GM19463 (cell line): ENCODE measurements at regions not wholly inside any gene's neighbourhood (a gene's known extent, or its start where the extent isn't known, plus 50 kb on each side); places are given as distances from the start of the nearest gene placed in this dataset.
"Not testable (repeated sequence)": the region's sequence is repeated elsewhere in the genome, so short reads cannot be mapped to it uniquely, and the experiment has no call there.

Experiments
- ATAC-seq: cut with Tn5 transposase; IDR thresholded peaks from one replicate; pipeline ENCODE4 v1.9.1; 2021; ENCODE audit warnings: mild to moderate bottlenecking, moderate library complexity; ENCODE audit not compliant: unreplicated experiment

GRCh38 chr2:134008837-134009236 lies 245.0 kb upstream of the MGAT5 start:
- no peak for ATAC-seq

DNA sequence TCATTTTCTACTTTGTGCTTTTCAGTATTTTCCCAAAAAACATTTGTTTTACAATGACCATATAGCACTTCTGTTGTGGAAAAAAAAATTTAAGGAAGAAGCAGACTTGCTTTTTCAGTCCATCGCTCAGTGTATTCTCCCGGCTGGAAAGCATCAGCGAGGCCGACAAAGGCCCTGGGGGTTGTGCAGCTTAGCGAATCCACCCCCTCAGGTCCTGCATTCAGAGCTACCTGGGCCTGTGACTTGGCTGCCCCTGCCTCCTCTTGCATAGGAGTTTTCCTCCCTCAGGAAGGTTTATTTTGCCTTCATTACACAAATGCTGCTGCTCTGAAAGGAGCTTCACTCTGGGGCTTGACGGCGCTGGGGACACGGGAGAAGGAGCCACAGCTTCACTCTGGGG lies 244.4 kb upstream of the MGAT5 start:
- no peak for ATAC-seq

DNA sequence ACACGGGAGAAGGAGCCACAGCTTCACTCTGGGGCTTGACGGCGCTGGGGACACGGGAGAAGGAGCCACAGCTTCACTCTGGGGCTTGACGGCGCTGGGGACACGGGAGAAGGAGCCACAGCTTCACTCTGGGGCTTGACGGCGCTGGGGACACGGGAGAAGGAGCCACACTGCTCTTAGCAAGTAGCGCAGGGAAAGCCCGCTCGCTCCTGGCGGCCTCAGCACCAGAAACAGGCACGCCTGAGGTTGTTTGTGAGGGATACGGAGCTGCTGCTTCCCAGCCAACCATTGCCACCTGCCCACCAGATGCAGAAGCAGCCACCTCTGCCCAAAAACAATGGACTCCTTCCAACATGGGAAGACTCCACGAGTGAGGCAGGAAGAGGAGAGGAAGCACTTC lies 244.0 kb upstream of the MGAT5 start:
- ATAC-seq, result not testable (repeated sequence)

DNA sequence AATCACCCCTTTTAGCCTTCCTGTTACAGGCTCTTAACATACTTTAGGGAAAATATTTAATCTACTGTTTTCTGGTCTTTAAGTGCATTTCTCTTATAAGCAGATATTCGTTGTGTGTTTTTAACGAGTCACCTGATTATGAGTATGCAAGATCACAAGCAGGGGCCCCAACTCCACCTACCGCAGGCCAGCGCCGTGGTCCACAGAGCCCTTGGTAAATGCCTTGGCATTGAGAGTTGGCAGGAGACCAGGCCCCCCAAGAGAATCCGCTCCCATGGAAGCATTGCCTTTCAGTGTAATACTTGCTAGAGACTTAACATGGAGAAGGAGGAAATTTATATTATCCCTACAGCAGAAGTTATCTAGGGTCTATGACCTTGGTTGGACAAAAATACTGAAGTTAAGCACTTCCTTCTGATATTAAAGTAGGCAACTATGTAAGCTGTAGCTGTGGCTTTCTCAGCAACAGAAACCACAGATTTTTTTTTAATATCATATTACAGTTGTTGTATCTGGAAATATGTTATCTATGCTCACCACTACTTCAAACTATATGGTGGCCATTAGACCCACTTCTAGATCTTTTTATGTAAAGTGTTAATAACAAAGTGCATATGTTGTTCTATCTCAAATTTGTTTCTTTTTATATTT lies 241.8 kb upstream of the MGAT5 start:
- ATAC-seq, result no peak

DNA sequence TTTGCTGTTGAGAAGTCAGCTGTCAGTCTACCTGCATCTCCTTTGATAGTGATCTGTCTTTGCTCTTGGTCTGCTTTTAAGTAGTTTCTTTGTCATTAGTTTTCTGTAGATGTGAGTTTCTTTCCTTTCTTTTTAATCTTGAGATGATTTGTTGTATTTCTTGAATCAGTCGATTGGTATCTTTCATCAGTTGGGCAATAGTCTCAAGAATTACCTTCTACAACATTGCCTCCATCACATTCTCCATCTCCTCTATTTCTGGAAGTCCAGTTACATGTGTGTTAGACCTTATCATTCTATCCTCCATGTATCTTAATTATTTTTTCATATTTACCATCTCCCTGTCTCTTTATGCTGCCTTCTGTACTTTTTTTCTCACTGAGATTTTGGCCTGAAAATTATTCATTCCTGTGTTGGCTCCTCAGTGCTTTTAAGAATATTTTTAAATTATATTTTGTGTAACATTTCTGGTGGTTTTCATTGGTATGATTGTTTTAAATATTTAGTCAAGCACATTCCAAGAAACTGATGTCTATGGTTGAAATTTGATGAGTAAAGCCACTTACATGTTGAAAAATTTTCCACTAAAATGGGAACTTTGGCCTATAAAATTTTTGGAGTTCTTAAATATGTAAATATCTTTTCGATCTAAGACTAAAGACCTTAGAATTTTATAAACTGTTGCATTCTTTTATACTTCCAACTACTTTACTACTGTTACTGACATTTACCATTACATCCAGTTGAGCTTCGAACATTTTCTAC lies 239.5 kb upstream of the MGAT5 start:
- no peak for ATAC-seq

GRCh38 chr2:134019871-134020270 lies 234.0 kb upstream of the MGAT5 start:
- no peak for ATAC-seq

DNA sequence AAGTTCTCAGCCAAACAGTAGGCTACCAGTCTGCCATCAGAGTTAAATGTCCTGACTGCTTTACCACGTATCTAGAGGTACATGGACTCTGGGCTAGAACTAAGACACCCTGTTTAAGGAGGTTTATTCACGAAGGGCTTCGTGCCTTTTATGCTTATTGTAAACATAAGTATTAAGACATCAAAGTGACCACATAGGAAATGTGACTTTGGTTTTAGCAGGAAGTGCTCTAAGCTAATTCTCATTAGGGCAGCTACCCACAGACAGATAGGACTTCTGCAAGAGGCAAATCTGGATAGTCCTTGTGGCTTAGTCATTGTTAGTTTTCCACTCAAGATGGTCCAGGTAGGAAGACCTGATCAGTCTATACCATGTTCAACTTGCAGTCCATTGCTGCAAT lies 233.3 kb upstream of the MGAT5 start:
- ATAC-seq, result no peak

DNA sequence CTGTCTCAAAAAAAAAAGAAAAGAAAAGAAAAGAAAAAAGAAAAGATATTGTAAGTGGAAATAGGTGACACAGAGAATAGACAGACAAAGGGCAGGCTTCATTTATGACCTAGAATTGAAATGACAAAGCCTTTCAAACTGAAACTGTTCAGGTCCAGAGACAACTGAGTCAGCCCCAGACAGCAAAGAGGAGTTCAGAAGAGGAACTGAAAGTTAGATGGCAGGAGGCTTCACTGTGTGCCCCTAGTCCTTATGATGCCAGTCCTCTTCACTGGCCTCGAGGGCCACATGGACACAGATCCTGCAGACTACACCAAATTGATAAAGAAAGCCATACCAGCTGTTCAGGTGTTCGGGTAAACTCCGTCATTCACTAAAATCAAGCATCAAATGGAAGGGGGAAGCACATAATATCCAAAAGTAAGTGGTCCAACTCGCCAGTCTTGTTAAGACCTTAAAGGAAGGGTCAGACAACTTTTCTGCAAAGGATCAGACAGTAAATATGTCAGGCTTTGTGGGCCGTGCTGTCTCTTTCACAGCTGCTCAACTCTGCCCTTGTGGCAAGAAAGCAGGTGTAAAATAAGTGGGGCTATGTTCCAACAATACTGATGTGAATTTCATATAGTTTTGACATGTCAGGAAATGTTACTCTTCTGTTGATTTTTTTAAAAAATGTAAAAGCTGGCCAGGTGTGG lies 231.9 kb upstream of the MGAT5 start:
- peak; percentile 94 for ATAC-seq

GRCh38 chr2:134023854-134024253 lies 230.0 kb upstream of the MGAT5 start:
- peak; percentile 19 for ATAC-seq

GRCh38 chr2:134027980-134028379 lies 225.9 kb upstream of the MGAT5 start:
- no peak for ATAC-seq

GRCh38 chr2:134029418-134029817 lies 224.5 kb upstream of the MGAT5 start:
- no peak for ATAC-seq

- no peak for ATAC-seq
Observed at GRCh38 chr2:134031539-134031938, 222.3 kb upstream of the MGAT5 start.

- no peak for ATAC-seq
Observed at GRCh38 chr2:134035605-134036370, 218.1 kb upstream of the MGAT5 start.

GRCh38 chr2:134039912-134040581 lies 213.8 kb upstream of the MGAT5 start:
- peak; percentile 65 for ATAC-seq

GRCh38 chr2:134040626-134041172 lies 213.2 kb upstream of the MGAT5 start:
- not testable (repeated sequence) for ATAC-seq

GRCh38 chr2:134041877-134042276 lies 212.0 kb upstream of the MGAT5 start:
- ATAC-seq, result no peak

DNA sequence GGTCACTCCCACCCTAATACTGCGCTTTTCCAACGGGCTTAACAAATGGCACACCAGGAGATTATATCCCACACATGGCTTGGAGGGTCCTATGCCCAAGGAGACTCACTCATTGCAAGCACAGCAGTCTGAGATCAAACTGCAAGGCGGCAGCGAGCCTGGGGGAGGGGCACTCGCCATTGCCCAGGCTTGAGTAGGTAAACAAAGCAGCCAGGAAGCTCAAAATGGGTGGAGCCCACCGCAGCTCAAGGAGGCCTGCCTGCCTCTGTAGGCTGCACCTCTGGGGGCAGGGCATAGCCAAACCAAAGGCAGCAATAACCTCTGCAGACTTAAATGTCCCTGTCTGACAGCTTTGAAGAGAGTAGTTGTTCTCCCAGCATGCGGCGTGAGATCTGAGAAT lies 210.8 kb upstream of the MGAT5 start:
- not testable (repeated sequence) for ATAC-seq

DNA sequence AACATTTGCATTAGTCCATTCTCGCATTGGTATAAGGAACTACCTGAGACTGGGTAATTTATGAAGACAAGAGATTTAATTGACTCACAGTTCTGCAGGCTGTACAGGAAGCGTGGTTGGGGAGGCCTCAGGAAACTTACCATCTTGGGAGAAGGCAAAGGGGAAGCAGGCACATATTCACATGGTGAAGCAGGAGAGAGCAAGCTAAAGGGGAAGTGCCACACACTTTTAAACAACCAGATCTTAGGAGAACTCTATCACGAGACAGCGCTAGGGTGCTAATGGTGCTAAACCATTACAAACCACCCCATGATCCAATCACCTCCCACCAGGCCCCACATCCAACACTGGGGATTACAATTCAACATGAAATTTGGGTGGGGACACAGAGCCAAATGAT lies 201.7 kb upstream of the MGAT5 start:
- no peak for ATAC-seq

- no peak for ATAC-seq
Observed at GRCh38 chr2:134056173-134056572, 197.7 kb upstream of the MGAT5 start.

DNA sequence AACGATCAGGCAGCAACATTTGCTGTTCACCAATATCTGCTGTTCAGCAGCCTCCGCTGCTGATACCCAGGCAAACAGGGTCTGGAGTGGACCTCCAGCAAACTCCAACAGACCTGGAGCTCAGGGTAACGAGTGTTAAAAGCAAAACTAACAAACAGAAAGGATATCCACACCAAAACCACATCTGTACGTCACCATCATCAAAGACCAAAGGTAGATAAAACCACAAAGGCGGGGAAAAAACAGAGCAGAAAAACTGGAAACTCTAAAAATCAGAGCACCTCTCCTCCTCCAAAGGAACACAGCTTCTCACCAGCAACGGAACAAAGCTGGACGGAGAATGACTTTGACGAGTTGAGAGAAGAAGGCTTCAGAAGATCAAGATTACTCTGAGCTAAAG lies 192.8 kb upstream of the MGAT5 start:
- not testable (repeated sequence) for ATAC-seq
